HCT116 (cell line): ENCODE measurements at regions not wholly inside any gene's neighbourhood (a gene's known extent, or its start where the extent isn't known, plus 50 kb on each side); places are given as distances from the start of the nearest gene placed in this dataset.

Experiments used
- ATAC-seq: fragments of 200-7000 bp; cut with Tn5 transposase; 2 replicates; pipeline ENCODE4 v1.9.1; 2020; ENCODE audit warnings: mild to moderate bottlenecking, moderate library complexity
- BruUV-seq: library from RNA; stranded (reverse); fragments of 400-500 nt; replicated peaks from 2 replicates; lab custom pipeline; 2021; lab: Mats Ljungman, UMichigan
- CTCF ChIA-PET: fragments of 300-600 bp; sonication (Branson Sonifier 250); formaldehyde crosslinking; loops from one replicate; lab custom pipeline; 2021; ENCODE audit warnings: antibody characterized with exemption; lab: Charles Lee
- POLR2A ChIA-PET: fragments of 300-600, 350-600 bp; sonication (Branson Sonifier 250); formaldehyde crosslinking; loops from one replicate; lab custom pipeline; 2021; ENCODE audit warnings: antibody characterized with exemption; lab: Charles Lee
- RAD21 ChIA-PET, 2 experiments: fragments of 300-600 bp; sonication (Branson Sonifier 250); formaldehyde crosslinking; loops; one replicate each; lab custom pipeline; 2023; ENCODE audit warnings: low total read pairs in 2 of 2; ENCODE audit not compliant: uncharacterized antibody in 2 of 2, unreplicated experiment in 2 of 2, low non-redundant PET in 1 of 2; lab: Charles Lee
- DNase-seq: peaks from one replicate; pipeline ENCODE4 v3.0.0-alpha.2; 2010; ENCODE audit warnings: low read depth, low spot score
- H2AFZ ChIP-seq: fragments of 200-600 bp; shearing (Covaris generic), sonication (generic); 2 replicates; pipeline ENCODE4 v1.6.1; 2017; ENCODE audit warnings: low read depth, mixed run types, mixed read lengths, antibody characterized with exemption, low read length; ENCODE audit not compliant: poor library complexity, severe bottlenecking
- H3K27ac ChIP-seq: 2 replicates; pipeline ENCODE4 v1.5.1; 2012; ENCODE audit warnings: low read depth, low read length
- H3K27me3 ChIP-seq: fragments of 200-600 bp; sonication (generic); 2 replicates; pipeline ENCODE4 v1.6.1; 2016; ENCODE audit warnings: mixed run types, low read length, mixed read lengths; ENCODE audit not compliant: insufficient read depth
- H3K36me3 ChIP-seq, 2 experiments: fragments of 200-500 bp in 1 of 2; fragments of 200-600 bp in 1 of 2; sonication (Bioruptor generic) in 1 of 2; sonication (generic) in 1 of 2; 2 replicates each; pipeline versions ENCODE4 v1.5.1 to v1.6.1; 2014 to 2016; ENCODE audit warnings: low read length in 2 of 2, inconsistent platforms in 1 of 2, mixed read lengths in 1 of 2, mixed run types in 1 of 2; ENCODE audit not compliant: insufficient read depth in 2 of 2, control insufficient read depth in 1 of 2
- H3K4me1 ChIP-seq, 2 experiments: fragments of 200-600 bp in 1 of 2; sonication (generic) in 1 of 2; 2 replicates each; pipeline versions ENCODE4 v1.5.1 to v1.6.1; 2012 to 2017; ENCODE audit warnings: low read length in 2 of 2, inconsistent platforms in 1 of 2, mild to moderate bottlenecking in 1 of 2, mixed read lengths in 1 of 2, mixed run types in 1 of 2, moderate library complexity in 1 of 2; ENCODE audit not compliant: insufficient read depth in 2 of 2, control insufficient read depth in 1 of 2
- H3K4me2 ChIP-seq: fragments of 200-600 bp; sonication (generic); 2 replicates; pipeline ENCODE4 v1.6.1; 2017; ENCODE audit warnings: mixed run types, low read length, mixed read lengths
- H3K4me3 ChIP-seq, 2 experiments: fragments of 200-600 bp in 1 of 2; sonication (generic) in 1 of 2; replicated peaks in 1 of 2; 2 replicates each; pipeline ENCODE4 v1.5.1; 2011 to 2016; ENCODE audit warnings: low read length in 2 of 2, control low read depth in 1 of 2, low read depth in 1 of 2, mild to moderate bottlenecking in 1 of 2, mixed read lengths in 1 of 2, mixed run types in 1 of 2
- H3K79me2 ChIP-seq: fragments of 200-600 bp; sonication (generic); 2 replicates; pipeline ENCODE4 v1.6.1; 2017; ENCODE audit warnings: mild to moderate bottlenecking, mixed run types, low read length, moderate library complexity, mixed read lengths; ENCODE audit not compliant: insufficient read depth
- H3K9ac ChIP-seq: fragments of 200-600 bp; sonication (generic); 2 replicates; pipeline ENCODE4 v1.6.1; 2016; ENCODE audit warnings: low read length, mixed read lengths
- H3K9me2 ChIP-seq: fragments of 200-600 bp; sonication (generic), shearing (Covaris generic); 2 replicates; pipeline ENCODE4 v1.6.1; 2017; ENCODE audit warnings: mixed run types, mild to moderate bottlenecking, moderate library complexity; ENCODE audit not compliant: insufficient read depth
- H3K9me3 ChIP-seq, 2 experiments: fragments of 200-500 bp in 1 of 2; fragments of 200-600 bp in 1 of 2; sonication (Bioruptor generic) in 1 of 2; sonication (generic) in 1 of 2; 2 replicates each; pipeline ENCODE4 v1.6.1; 2014 to 2017; ENCODE audit warnings: low read length in 2 of 2, mixed read lengths in 2 of 2, inconsistent platforms in 1 of 2, low read depth in 1 of 2, mild to moderate bottlenecking in 1 of 2, mixed run types in 1 of 2, moderate library complexity in 1 of 2; ENCODE audit not compliant: control insufficient read depth in 1 of 2, insufficient read depth in 1 of 2
- H4K20me1 ChIP-seq: fragments of 200-600 bp; sonication (generic), shearing (Covaris generic); 2 replicates; pipeline ENCODE4 v1.6.1; 2017; ENCODE audit warnings: mixed run types, mild to moderate bottlenecking, moderate library complexity; ENCODE audit not compliant: insufficient read depth
- ATF3 ChIP-seq: IDR thresholded peaks from 2 replicates; pipeline ENCODE4 v1.6.1; 2012
- CBX3 ChIP-seq: IDR thresholded peaks from 2 replicates; pipeline ENCODE4 v1.6.1; 2012; ENCODE audit warnings: low read depth
- CEBPB ChIP-seq: IDR thresholded peaks from 2 replicates; pipeline ENCODE4 v1.6.1; 2012; ENCODE audit warnings: low read depth
- CTCF ChIP-seq, 3 experiments: fragments of 200-600 bp in 1 of 3; sonication (generic) in 1 of 3; IDR thresholded peaks in 2 of 3; conservative IDR thresholded peaks in 1 of 3; 2 replicates each; pipeline ENCODE4 v1.5.1; 2012 to 2017; ENCODE audit warnings: low read depth in 2 of 3, low read length in 2 of 3, antibody characterized with exemption in 1 of 3, borderline replicate concordance in 1 of 3, control low read depth in 1 of 3, mild to moderate bottlenecking in 1 of 3, mixed read lengths in 1 of 3, mixed run types in 1 of 3, moderate library complexity in 1 of 3; ENCODE audit not compliant: insufficient read depth in 1 of 3
- EZH2 ChIP-seq: fragments of 200-600 bp; sonication (generic); IDR thresholded peaks from 2 replicates; pipeline ENCODE4 v1.6.1; 2017; ENCODE audit warnings: antibody characterized with exemption, mixed run types
- EZH2phosphoT487 ChIP-seq: fragments of 200-600 bp; IDR thresholded peaks from 2 replicates; pipeline ENCODE4 v1.6.1; 2018; ENCODE audit warnings: antibody characterized with exemption, borderline replicate concordance
- FOSL1 ChIP-seq: IDR thresholded peaks from 2 replicates; pipeline ENCODE4 v1.6.1; 2012; ENCODE audit warnings: low read depth
- JUND ChIP-seq: IDR thresholded peaks from 2 replicates; pipeline ENCODE4 v1.6.1; 2012
- MAX ChIP-seq: IDR thresholded peaks from 2 replicates; pipeline ENCODE4 v1.6.1; 2012
- ZFX ChIP-seq: fragments of 450-650 bp; IDR thresholded peaks from 2 replicates; pipeline ENCODE4 v1.6.1; 2017
- intact Hi-C: fragments of 100-400 bp; cut with micrococcal nuclease; formaldehyde crosslinking; loops from 2 replicates; pipeline ENCODE4 v1.10.0; 2022

GRCh38 chrX:50971395-50971794 lies 60.9 kb downstream of the BMP15 start:
- H3K9me2 ChIP-seq = no peaks in the 10 kb centered on the region
- no peak overlapping the region for H3K4me2 ChIP-seq
- H4K20me1 ChIP-seq = no peaks in the 10 kb centered on the region
- no peak overlapping the region for H3K27ac ChIP-seq
- no peaks in the 10 kb centered on the region for H3K79me2 ChIP-seq
- RAD21 ChIA-PET = no interaction called here
- intact Hi-C loops = no loop called here
- CTCF ChIA-PET = no interaction called here
- H3K9me3 ChIP-seq = no peaks in the 10 kb centered on the region
- TF ChIP-seq CBX3 = no peak
- no peak for TF ChIP-seq JUND
- TF ChIP-seq EZH2 = no peak
- 0 out of 2 replicates have a peak, but pooled peaks have one; percentile 34 for TF ChIP-seq CEBPB
- TF ChIP-seq FOSL1 = 0 out of 2 replicates have a peak, but pooled peaks have one; percentile 21
- TF ChIP-seq ATF3 = no peak
- no peak for TF ChIP-seq MAX
- no peak for TF ChIP-seq EZH2phosphoT487
- TF ChIP-seq CTCF (IDR thresholded peaks at IDR 0.05 in 2 of 3, conservative IDR thresholded peaks at IDR 0.05 in 1 of 3; ENCODE audit: borderline replicate concordance in 1 of 3, insufficient read depth in 1 of 3, low read depth in 2 of 3, low read length in 2 of 3) = no peak
- no peak for TF ChIP-seq ZFX
- no peak overlapping the region for H3K4me3 ChIP-seq
- DNase-seq = peak; percentile 12
- no peaks in the 10 kb centered on the region for H3K36me3 ChIP-seq
- H3K4me1 ChIP-seq = no peaks in the 10 kb centered on the region
- H2AFZ ChIP-seq = no peak overlapping the region
- H3K27me3 ChIP-seq = no peaks in the 10 kb centered on the region
- BruUV-seq = no TSS peak
- ATAC-seq = no peak
- POLR2A ChIA-PET = no interaction called here
- H3K9ac ChIP-seq = no peak overlapping the region
